HG03045 (cell line): ENCODE measurements at regions not wholly inside any gene's neighbourhood (a gene's known extent, or its start where the extent isn't known, plus 50 kb on each side); places are given as distances from the start of the nearest gene placed in this dataset.

Experiments used
- ATAC-seq: cut with Tn5 transposase; IDR thresholded peaks from one replicate; pipeline ENCODE4 v1.9.1; 2021; ENCODE audit warnings: mild to moderate bottlenecking, moderate library complexity; ENCODE audit not compliant: unreplicated experiment

- no peak for ATAC-seq
These were observed 205.3 kb downstream of the THBS2 start for GRCh38 chr6:169048185-169048864.

- no peak for ATAC-seq
These were observed 206.3 kb downstream of the THBS2 start for GRCh38 chr6:169047345-169047744.

GRCh38 chr6:169046483-169047192 is 207.0 kb downstream of the THBS2 start:
- ATAC-seq = no peak

GRCh38 chr6:169046021-169046420 is 207.6 kb downstream of the THBS2 start:
- ATAC-seq = no peak

- ATAC-seq = no peak
These were observed 208.2 kb downstream of the THBS2 start for GRCh38 chr6:169045486-169045885.

- ATAC-seq = no peak
These were observed 209.0 kb downstream of the THBS2 start for GRCh38 chr6:169044381-169045230.

- ATAC-seq = no peak
These were observed 211.6 kb downstream of the THBS2 start for GRCh38 chr6:169042061-169042460.

GRCh38 chr6:169041078-169041477 is 212.6 kb downstream of the THBS2 start:
- no peak for ATAC-seq

GRCh38 chr6:169038691-169039090 is 215.0 kb downstream of the THBS2 start:
- no peak for ATAC-seq

- ATAC-seq = no peak
These were observed 218.0 kb downstream of the THBS2 start for GRCh38 chr6:169035385-169036240.

- ATAC-seq = no peak
These were observed 219.0 kb downstream of the THBS2 start for GRCh38 chr6:169034516-169035167.

GRCh38 chr6:169029861-169030260 is 223.8 kb downstream of the THBS2 start:
- no peak for ATAC-seq

- no peak for ATAC-seq
These were observed 225.3 kb downstream of the THBS2 start for GRCh38 chr6:169028343-169028742.

- ATAC-seq = no peak
These were observed 227.5 kb downstream of the THBS2 start for GRCh38 chr6:169026175-169026574.

GRCh38 chr6:169024047-169024660 is 229.5 kb downstream of the THBS2 start:
- no peak for ATAC-seq

- ATAC-seq = no peak
These were observed 230.3 kb downstream of the THBS2 start for GRCh38 chr6:169023161-169023874.

GRCh38 chr6:169022079-169022478 is 231.6 kb downstream of the THBS2 start:
- no peak for ATAC-seq

- no peak for ATAC-seq
These were observed 232.8 kb downstream of the THBS2 start for GRCh38 chr6:169020821-169021220.
